HG02763 (cell line): ENCODE measurements at regions not wholly inside any gene's neighbourhood (a gene's known extent, or its start where the extent isn't known, plus 50 kb on each side); places are given as distances from the start of the nearest gene placed in this dataset.

Source experiments
- ATAC-seq: cut with Tn5 transposase; IDR thresholded peaks from one replicate; pipeline ENCODE4 v1.9.1; 2021; ENCODE audit warnings: mild to moderate bottlenecking, moderate library complexity; ENCODE audit not compliant: unreplicated experiment

- ATAC-seq: peak; percentile 93
Measured at GRCh38 chr3:70120357-70120966, 120.9 kb downstream of the SAMMSON start.

DNA sequence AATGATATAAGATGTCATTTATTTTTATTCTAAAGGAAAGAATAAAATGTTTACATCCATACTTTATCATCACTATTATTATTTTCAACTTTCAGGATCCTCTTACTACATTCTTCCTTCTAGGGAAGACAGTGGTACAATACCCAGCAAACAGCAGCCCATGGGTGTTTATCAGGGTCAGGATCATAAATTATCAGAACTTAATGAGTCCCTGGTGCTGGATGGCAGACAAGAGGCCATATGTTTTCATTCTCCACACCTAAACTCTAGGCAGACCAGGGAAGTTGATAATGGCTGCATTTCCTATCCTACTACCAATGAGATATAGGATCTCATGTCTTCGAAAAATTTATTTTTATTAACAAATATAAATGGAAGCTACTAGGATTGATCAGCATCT is 127.7 kb downstream of the SAMMSON start:
- ATAC-seq: no peak

DNA sequence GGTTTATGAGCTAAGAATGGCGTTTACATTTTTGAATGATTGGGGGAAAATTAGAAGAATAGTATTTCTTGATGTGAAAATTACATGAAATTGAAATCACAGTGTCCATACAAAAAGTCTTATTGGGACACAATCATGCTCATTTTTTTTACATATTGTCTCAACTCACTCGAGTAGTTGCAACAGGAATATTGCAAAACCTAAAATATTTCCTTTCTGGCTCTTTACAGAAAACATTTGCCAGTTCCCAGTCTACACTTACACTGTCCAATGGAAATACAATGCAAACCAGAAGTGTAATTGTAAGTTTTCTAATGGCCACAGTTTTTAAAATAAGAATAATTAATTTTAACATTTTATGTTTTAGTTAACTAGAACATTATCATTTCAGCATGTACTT is 137.8 kb downstream of the SAMMSON start:
- ATAC-seq: no peak

- no peak for ATAC-seq
Measured at GRCh38 chr3:70138606-70139005, 139.1 kb downstream of the SAMMSON start.
